Left lung (tissue), 4 donors: ENCODE measurements at regions not wholly inside any gene's neighbourhood (a gene's known extent, or its start where the extent isn't known, plus 50 kb on each side); places are given as distances from the start of the nearest gene placed in this dataset.

Experiments
- ATAC-seq: fragments of 200-7000 bp; cut with Tn5 transposase; one replicate; pipeline ENCODE4 v1.9.1; 2020; ENCODE audit warnings: moderate library complexity
- DNase-seq, 4 donors: peaks; one replicate each; pipeline ENCODE4 v3.0.0-alpha.2; 2013 to 2020
- H3K27ac ChIP-seq, 2 donors: fragments of 200-600 bp; sonication (generic) in 1 of 2; one replicate each; pipeline versions ENCODE4 v1.5.0 to v1.8.0; 2020 to 2021
- H3K27me3 ChIP-seq, 2 donors: fragments of 200-600 bp; sonication (generic) in 1 of 2; one replicate each; pipeline versions ENCODE4 v1.5.0 to v1.8.0; 2020 to 2021
- H3K36me3 ChIP-seq, 2 donors: fragments of 200-600 bp; sonication (generic) in 1 of 2; one replicate each; pipeline versions ENCODE4 v1.5.0 to v1.8.0; 2020 to 2021
- H3K4me1 ChIP-seq, 2 donors: fragments of 200-600 bp; one replicate each; pipeline ENCODE4 v1.8.0; 2021
- H3K4me3 ChIP-seq, 2 donors: fragments of 200-600 bp; sonication (generic) in 1 of 2; one replicate each; pipeline versions ENCODE4 v1.5.0 to v1.8.0; 2020 to 2021; ENCODE audit warnings: mild to moderate bottlenecking in 1 of 2
- H3K9me3 ChIP-seq, 2 donors: fragments of 200-600 bp; sonication (generic) in 1 of 2; one replicate each; pipeline versions ENCODE4 v1.5.0 to v1.8.0; 2020 to 2021
- intact Hi-C, 2 donors: fragments of 100-400 bp; cut with DNase I; formaldehyde crosslinking; loops; one replicate each; pipeline versions ENCODE4 v1.11.2 to v1.14.2; 2022
- TF ChIP-seq, protein P1 (sequence below), 2 donors: fragments of 200-600 bp; sonication (generic) in 1 of 2; IDR thresholded peaks; one replicate each; pipeline versions ENCODE4 v1.5.0 to v1.8.0; 2021; ENCODE audit warnings: antibody characterized with exemption in 2 of 2
- donor health status: DM: no; HTN: yes; CAD: no.
- donor health status: DM: no; HTN: no; CAD: no.

DNA sequence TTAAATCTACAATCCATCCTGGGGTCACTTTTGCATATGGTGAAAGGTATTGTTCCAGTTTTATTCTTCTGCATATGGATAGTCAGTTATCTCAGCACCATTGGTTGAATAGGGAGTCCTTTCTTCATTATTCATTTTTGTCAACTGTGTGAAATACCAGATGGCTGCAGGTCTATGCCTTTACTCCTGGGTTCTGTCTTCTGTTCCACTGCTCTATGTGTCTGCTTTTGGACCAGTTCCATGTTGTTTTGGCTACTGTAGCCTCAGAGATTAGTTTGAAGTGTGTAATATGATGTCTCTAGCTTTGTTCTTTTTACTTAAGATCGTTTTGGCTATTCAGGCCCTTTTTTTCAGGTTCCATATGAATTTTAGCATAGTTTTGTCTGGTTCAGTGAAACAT, 795.8 kb downstream of the OTOL1 start:
- DNase-seq, result no peak
- H3K27me3 ChIP-seq, result no peaks in the 10 kb centered on the region
- no peaks in the 10 kb centered on the region for H3K4me1 ChIP-seq
- H3K4me3 ChIP-seq, result no peak overlapping the region
- H3K36me3 ChIP-seq, result no peaks in the 10 kb centered on the region
- H3K27ac ChIP-seq, result no peak overlapping the region
- TF ChIP-seq, protein P1, sequence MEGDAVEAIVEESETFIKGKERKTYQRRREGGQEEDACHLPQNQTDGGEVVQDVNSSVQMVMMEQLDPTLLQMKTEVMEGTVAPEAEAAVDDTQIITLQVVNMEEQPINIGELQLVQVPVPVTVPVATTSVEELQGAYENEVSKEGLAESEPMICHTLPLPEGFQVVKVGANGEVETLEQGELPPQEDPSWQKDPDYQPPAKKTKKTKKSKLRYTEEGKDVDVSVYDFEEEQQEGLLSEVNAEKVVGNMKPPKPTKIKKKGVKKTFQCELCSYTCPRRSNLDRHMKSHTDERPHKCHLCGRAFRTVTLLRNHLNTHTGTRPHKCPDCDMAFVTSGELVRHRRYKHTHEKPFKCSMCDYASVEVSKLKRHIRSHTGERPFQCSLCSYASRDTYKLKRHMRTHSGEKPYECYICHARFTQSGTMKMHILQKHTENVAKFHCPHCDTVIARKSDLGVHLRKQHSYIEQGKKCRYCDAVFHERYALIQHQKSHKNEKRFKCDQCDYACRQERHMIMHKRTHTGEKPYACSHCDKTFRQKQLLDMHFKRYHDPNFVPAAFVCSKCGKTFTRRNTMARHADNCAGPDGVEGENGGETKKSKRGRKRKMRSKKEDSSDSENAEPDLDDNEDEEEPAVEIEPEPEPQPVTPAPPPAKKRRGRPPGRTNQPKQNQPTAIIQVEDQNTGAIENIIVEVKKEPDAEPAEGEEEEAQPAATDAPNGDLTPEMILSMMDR (IDR thresholded peaks at IDR 0.05), result no peak
- intact Hi-C loops, result no loop called here
- peaks cover 0 to 3% of the 10 kb centered on the region in 2 donors for H3K9me3 ChIP-seq
- ATAC-seq, result no peak

DNA sequence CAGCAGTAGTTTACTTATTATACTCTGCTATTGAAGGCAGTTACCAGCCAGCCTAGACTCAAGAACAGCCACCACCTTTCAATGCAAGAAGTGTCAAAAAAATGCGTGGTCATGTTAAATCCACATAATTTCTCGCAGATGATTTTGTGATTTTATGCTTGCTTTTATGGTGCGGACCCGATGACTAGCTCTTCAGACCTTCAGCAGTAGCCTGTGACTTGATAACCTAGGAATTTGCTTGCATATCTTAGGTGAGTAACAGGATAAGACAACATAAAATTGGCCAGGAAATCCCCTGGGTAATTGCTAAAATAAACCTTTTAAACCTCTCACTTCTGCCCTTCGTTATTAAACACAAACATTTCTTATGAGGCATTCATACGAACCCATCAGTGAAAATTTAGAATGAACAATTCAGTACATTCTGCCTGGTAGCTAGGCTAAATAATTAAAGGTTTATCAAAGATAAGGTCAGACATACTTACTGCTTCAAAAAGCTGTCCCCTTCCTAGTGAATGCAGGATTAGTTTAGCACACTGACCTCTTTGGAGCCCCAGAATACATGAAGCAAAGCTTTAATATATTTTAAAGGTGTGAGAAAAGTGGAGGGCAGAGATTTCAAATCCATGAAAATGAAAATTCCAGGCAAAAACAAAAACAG, 798.8 kb downstream of the OTOL1 start:
- TF ChIP-seq, protein P1 (IDR thresholded peaks at IDR 0.05), result no peak
- Histone ChIP-seq H3K36me3 (no peaks in the 10 kb centered on the region), H3K4me1 (no peaks in the 10 kb centered on the region), H3K27me3 (no peaks in the 10 kb centered on the region), H3K9me3 (peaks cover 0 to 3% of the 10 kb centered on the region in 2 donors), H3K4me3 (no peak overlapping the region), H3K27ac (no peak overlapping the region)
- DNase-seq, result no peak
- peak; percentile 69 for ATAC-seq
- intact Hi-C loops, result no loop called here

DNA sequence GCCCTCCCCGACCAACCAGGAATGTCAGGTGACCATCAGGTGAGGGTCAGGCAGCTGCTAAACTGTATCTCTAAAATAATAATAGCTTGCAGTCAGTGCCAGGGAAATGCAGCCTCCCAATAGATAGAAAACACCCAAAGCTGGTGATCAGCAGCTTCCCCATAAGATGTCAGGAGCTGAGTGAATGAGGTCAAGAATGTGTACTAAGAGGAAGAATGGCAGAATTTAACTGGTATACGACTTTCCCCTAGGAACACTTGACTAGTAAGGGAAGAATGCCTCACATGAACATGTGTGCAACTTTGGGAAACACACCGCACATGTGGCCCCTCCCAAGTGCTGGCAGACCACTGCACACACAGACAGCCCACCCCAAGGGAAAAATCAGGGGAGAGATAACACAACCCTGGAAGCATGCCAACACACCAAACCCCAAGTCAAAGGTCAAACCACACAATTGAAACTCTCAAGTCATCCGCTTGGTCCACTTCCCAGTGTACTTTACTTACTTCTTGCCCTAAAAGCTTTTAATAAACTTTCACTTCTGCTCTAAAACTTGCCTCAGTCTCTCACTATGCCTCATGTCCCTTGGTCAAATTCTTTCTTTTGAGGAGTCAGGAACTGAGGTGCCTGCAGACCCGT, 806.5 kb downstream of the OTOL1 start:
- Histone ChIP-seq H3K9me3 (no peaks in the 10 kb centered on the region), H3K27me3 (no peaks in the 10 kb centered on the region), H3K36me3 (no peaks in the 10 kb centered on the region), H3K4me1 (no peaks in the 10 kb centered on the region), H3K27ac (no peak overlapping the region), H3K4me3 (no peak overlapping the region)
- TF ChIP-seq, protein P1 (IDR thresholded peaks at IDR 0.05), result no peak
- intact Hi-C loops, result no loop called here
- DNase-seq (no peak), ATAC-seq (no peak)

DNA sequence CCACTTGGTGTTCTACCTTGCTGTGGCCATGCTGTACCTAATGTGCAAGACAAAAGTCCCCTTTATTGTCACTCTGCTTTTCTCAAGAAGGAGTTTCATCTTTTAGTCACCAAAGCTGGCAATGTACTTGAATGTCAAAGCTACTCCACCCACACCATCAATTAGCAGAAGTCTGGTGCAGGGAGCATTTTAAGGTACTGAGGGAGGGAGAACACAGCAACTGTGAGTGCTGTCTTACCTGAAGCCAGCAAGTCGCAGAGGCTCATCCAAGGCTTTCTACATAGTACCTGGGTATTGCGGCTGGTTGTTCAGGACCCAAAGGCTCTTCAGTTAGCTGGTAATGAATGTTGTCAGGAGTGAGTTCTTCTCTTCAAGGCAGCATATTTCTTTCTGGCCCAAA, 820.4 kb downstream of the OTOL1 start:
- TF ChIP-seq, protein P1 (IDR thresholded peaks at IDR 0.05), result no peak
- Histone ChIP-seq H3K27ac (no peak overlapping the region), H3K4me3 (no peak overlapping the region), H3K9me3 (peaks cover 0 to 6% of the 10 kb centered on the region in 2 donors), H3K36me3 (no peaks in the 10 kb centered on the region), H3K4me1 (no peaks in the 10 kb centered on the region), H3K27me3 (no peaks in the 10 kb centered on the region)
- DNase-seq (no peak), ATAC-seq (no peak)
- intact Hi-C loops, result no loop called here

DNA sequence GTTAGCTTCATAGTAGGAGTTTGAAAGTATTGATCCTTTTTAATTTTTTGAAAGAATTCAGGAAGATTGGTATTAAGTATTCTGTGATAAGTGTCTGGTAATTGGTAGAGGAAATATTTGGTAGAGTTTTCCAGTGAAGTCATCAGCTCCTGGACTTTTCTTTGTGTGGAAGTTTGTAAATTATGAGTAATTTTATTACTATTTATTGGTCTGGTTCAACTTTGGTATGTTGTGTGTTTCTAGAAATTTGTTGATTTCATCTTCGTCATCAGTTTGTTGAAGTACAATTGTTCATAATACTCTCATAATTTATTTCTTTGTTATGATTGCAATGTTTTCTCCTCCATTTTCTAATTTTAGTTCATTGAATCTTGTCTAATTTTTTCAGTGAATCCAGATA, 832.0 kb downstream of the OTOL1 start:
- Histone ChIP-seq H3K27ac (no peak overlapping the region), H3K36me3 (no peaks in the 10 kb centered on the region), H3K4me3 (no peak overlapping the region), H3K4me1 (no peaks in the 10 kb centered on the region), H3K9me3 (peaks cover 0 to 8% of the 10 kb centered on the region in 2 donors), H3K27me3 (no peaks in the 10 kb centered on the region)
- ATAC-seq (no peak), DNase-seq (no peak)
- TF ChIP-seq, protein P1 (IDR thresholded peaks at IDR 0.05), result no peak
- intact Hi-C loops, result no loop called here
